A549 (cell line): ENCODE measurements at regions not wholly inside any gene's neighbourhood (a gene's known extent, or its start where the extent isn't known, plus 50 kb on each side); places are given as distances from the start of the nearest gene placed in this dataset.

Experiments
- ATAC-seq, 2 experiments: fragments of 200-7000 bp in 1 of 2; fragments of >200 bp in 1 of 2; cut with Nextera tagmentation in 1 of 2; cut with Tn5 transposase in 1 of 2; 3 replicates each; pipeline versions ENCODE4 v1.8.0 to v1.9.1; 2018 to 2020; ENCODE audit warnings: mild to moderate bottlenecking in 1 of 2, moderate library complexity in 1 of 2
- CTCF ChIA-PET: fragments of 300-600 bp; sonication (Branson Sonifier 250); formaldehyde crosslinking; extraction: SDS; loops from one replicate; lab custom pipeline; 2021; ENCODE audit warnings: antibody characterized with exemption, inconsistent platforms; lab: Yijun Ruan, JAX
- POLR2A ChIA-PET: fragments of 350-600 bp; formaldehyde crosslinking; extraction: SDS; loops from one replicate; lab custom pipeline; 2021; ENCODE audit warnings: antibody characterized with exemption, inconsistent platforms; lab: Yijun Ruan, JAX
- DNase-seq, 2 experiments: peaks; one replicate each; pipeline versions ENCODE4 v3.0.0 to v3.0.0-alpha.2; 2011 to 2016; ENCODE audit warnings: low read depth in 1 of 2, low spot score in 1 of 2
- FAIRE-seq: peaks from 2 replicates; lab custom pipeline; 2011; peaks lifted over from hg19 to GRCh38; lab: Jason Lieb, UNC
- H3K27ac ChIP-seq, 2 experiments: fragments of >200 bp; sonication (Bioruptor Twin); formaldehyde crosslinking; 3 replicates each; pipeline ENCODE4 v1.5.1; 2016 to 2017
- H3K4me1 ChIP-seq: fragments of >200 bp; sonication (Bioruptor Twin); formaldehyde crosslinking; 3 replicates; pipeline ENCODE4 v1.6.1; 2016
- H3K4me2 ChIP-seq: fragments of >200 bp; sonication (Bioruptor Twin); formaldehyde crosslinking; 3 replicates; pipeline ENCODE4 v1.6.1; 2016
- H3K4me3 ChIP-seq: fragments of >200 bp; sonication (Bioruptor Twin); formaldehyde crosslinking; 3 replicates; pipeline ENCODE4 v1.5.1; 2016
- H3K9me3 ChIP-seq: fragments of >200 bp; sonication (Bioruptor Twin); formaldehyde crosslinking; 3 replicates; pipeline ENCODE4 v1.6.1; 2016
- ATOH8 ChIP-seq: fragments of 250-450 bp; sonication (Bioruptor Pico); IDR thresholded peaks from 2 replicates; pipeline ENCODE4 v1.5.0; 2020; ENCODE audit warnings: low read depth, mild to moderate bottlenecking, moderate library complexity
- BCL3 ChIP-seq: fragments of >200 bp; sonication (Bioruptor Twin); formaldehyde crosslinking; IDR thresholded peaks from 3 replicates; pipeline ENCODE4 v1.6.1; 2016
- BHLHE40 ChIP-seq: IDR thresholded peaks from 2 replicates; pipeline ENCODE4 v1.6.1; 2012; ENCODE audit warnings: low read depth, low read length, inconsistent platforms
- CEBPB ChIP-seq, 2 experiments: fragments of >200 bp in 1 of 2; sonication (Bioruptor Twin) in 1 of 2; formaldehyde crosslinking in 1 of 2; IDR thresholded peaks; 2 replicates each; pipeline ENCODE4 v1.6.1; 2012 to 2016
- CHD2 ChIP-seq: fragments of 150-350 bp; IDR thresholded peaks from 2 replicates; pipeline ENCODE4 v1.6.1; 2014; ENCODE audit warnings: low read length; ENCODE audit not compliant: partially characterized antibody
- CHD4 ChIP-seq: fragments of 200-600 bp; sonication (generic); IDR thresholded peaks from 2 replicates; pipeline ENCODE4 v1.6.1; 2016; ENCODE audit warnings: antibody characterized with exemption, mild to moderate bottlenecking, borderline replicate concordance
- E2F6 ChIP-seq: IDR thresholded peaks from 2 replicates; pipeline ENCODE4 v1.6.1; 2012; ENCODE audit warnings: low read depth, borderline replicate concordance
- EHMT2 ChIP-seq: fragments of 200-600 bp; sonication (generic); IDR thresholded peaks from 2 replicates; pipeline ENCODE4 v1.6.1; 2016; ENCODE audit warnings: antibody characterized with exemption, low read depth, mild to moderate bottlenecking, moderate library complexity
- EP300 ChIP-seq, 2 experiments: fragments of >200 bp; sonication (Bioruptor Twin); formaldehyde crosslinking; IDR thresholded peaks; 2 replicates in 1 of 2; 3 replicates in 1 of 2; pipeline ENCODE4 v1.6.1; 2016 to 2017
- FOSL2 ChIP-seq, 2 experiments: fragments of 450-650 bp in 1 of 2; fragments of >200 bp in 1 of 2; sonication (Bioruptor Twin) in 1 of 2; formaldehyde crosslinking; IDR thresholded peaks; 2 replicates each; pipeline versions ENCODE4 v1.5.0 to v1.6.1; 2016 to 2020; ENCODE audit warnings: mild to moderate bottlenecking in 1 of 2, moderate library complexity in 1 of 2
- FOXS1 ChIP-seq: fragments of 250-450 bp; sonication (Bioruptor Pico); IDR thresholded peaks from 2 replicates; pipeline ENCODE4 v1.5.0; 2020; ENCODE audit warnings: mild to moderate bottlenecking, moderate library complexity
- GATA3 ChIP-seq: IDR thresholded peaks from 2 replicates; pipeline ENCODE4 v1.6.1; 2012; ENCODE audit warnings: borderline replicate concordance
- HDAC2 ChIP-seq: fragments of 200-600 bp; sonication (generic); IDR thresholded peaks from 2 replicates; pipeline ENCODE4 v1.6.1; 2016
- HES2 ChIP-seq: fragments of >200 bp; sonication (Bioruptor Twin); formaldehyde crosslinking; IDR thresholded peaks from 2 replicates; pipeline ENCODE4 v1.6.1; 2016
- HEYL ChIP-seq: fragments of 250-450 bp; sonication (Bioruptor Pico); IDR thresholded peaks from 2 replicates; pipeline ENCODE4 v1.8.0; 2021; ENCODE audit warnings: mild to moderate bottlenecking, moderate library complexity
- HOXA7 ChIP-seq: fragments of 250-450 bp; sonication (Bioruptor Pico); IDR thresholded peaks from 2 replicates; pipeline ENCODE4 v1.5.0; 2020; ENCODE audit warnings: mild to moderate bottlenecking, moderate library complexity
- HOXB13 ChIP-seq: fragments of 250-450 bp; sonication (Bioruptor Pico); IDR thresholded peaks from 2 replicates; pipeline ENCODE4 v1.5.0; 2020; ENCODE audit warnings: low read depth, mild to moderate bottlenecking, moderate library complexity
- JUN ChIP-seq, 2 experiments: fragments of >200 bp; sonication (Bioruptor Twin); formaldehyde crosslinking; IDR thresholded peaks; 2 replicates in 1 of 2; 3 replicates in 1 of 2; pipeline ENCODE4 v1.6.1; 2016 to 2017
- KDM1A ChIP-seq: fragments of 200-600 bp; sonication (generic); IDR thresholded peaks from 2 replicates; pipeline ENCODE4 v1.6.1; 2016; ENCODE audit warnings: low read depth, mild to moderate bottlenecking
- MAFK ChIP-seq: fragments of 450-650 bp; IDR thresholded peaks from 2 replicates; pipeline ENCODE4 v1.6.1; 2014; ENCODE audit not compliant: partially characterized antibody
- MYC ChIP-seq: IDR thresholded peaks from 2 replicates; pipeline ENCODE4 v1.6.1; 2012; ENCODE audit warnings: mild to moderate bottlenecking, inconsistent platforms, low read length, improper control_type of control experiment, borderline replicate concordance
- NPAS2 ChIP-seq: fragments of 250-450 bp; sonication (Bioruptor Pico); IDR thresholded peaks from 2 replicates; pipeline ENCODE4 v1.8.0; 2022; ENCODE audit warnings: mild to moderate bottlenecking, moderate library complexity, borderline replicate concordance
- NR3C1 ChIP-seq: fragments of >200 bp; sonication (Bioruptor Twin); formaldehyde crosslinking; IDR thresholded peaks from 3 replicates; pipeline ENCODE4 v1.6.1; 2017
- PBX3 ChIP-seq: IDR thresholded peaks from 2 replicates; pipeline ENCODE4 v1.6.1; 2012
- POLR2A ChIP-seq: IDR thresholded peaks from 2 replicates; pipeline ENCODE4 v1.6.1; 2012; ENCODE audit warnings: mild to moderate bottlenecking, low read length
- RAD21 ChIP-seq, 2 experiments: fragments of >200 bp in 1 of 2; sonication (Bioruptor Twin) in 1 of 2; formaldehyde crosslinking in 1 of 2; IDR thresholded peaks in 1 of 2; conservative IDR thresholded peaks in 1 of 2; 2 replicates in 1 of 2; 3 replicates in 1 of 2; pipeline ENCODE4 v1.6.1; 2012 to 2018; ENCODE audit warnings: inconsistent platforms in 1 of 2
- RNF2 ChIP-seq: fragments of 200-600 bp; sonication (generic); IDR thresholded peaks from 2 replicates; pipeline ENCODE4 v1.6.1; 2016; ENCODE audit warnings: low read depth, mild to moderate bottlenecking, antibody characterized with exemption, moderate library complexity, borderline replicate concordance
- SMC3 ChIP-seq: fragments of >200 bp; sonication (Bioruptor Twin); formaldehyde crosslinking; IDR thresholded peaks from 3 replicates; pipeline ENCODE4 v1.6.1; 2018; ENCODE audit warnings: inconsistent platforms
- SREBF2 ChIP-seq: fragments of 450-650 bp; IDR thresholded peaks from 2 replicates; pipeline ENCODE4 v1.6.1; 2014; ENCODE audit warnings: mild to moderate bottlenecking, moderate library complexity
- TFCP2L1 ChIP-seq: fragments of 250-450 bp; sonication (Bioruptor Pico); IDR thresholded peaks from 2 replicates; pipeline ENCODE4 v1.5.0; 2021; ENCODE audit warnings: mild to moderate bottlenecking
- ZC3H11A ChIP-seq: fragments of 450-650 bp; IDR thresholded peaks from 2 replicates; pipeline ENCODE4 v1.6.1; 2014; ENCODE audit warnings: antibody characterized with exemption, mild to moderate bottlenecking
- ZSCAN20 ChIP-seq: fragments of 250-450 bp; sonication (Bioruptor Pico); IDR thresholded peaks from 2 replicates; pipeline ENCODE4 v1.8.0; 2022; ENCODE audit warnings: mild to moderate bottlenecking, moderate library complexity
- WGBS: methylation state at CpG from one replicate; pipeline ENCODE4 v1.1.6; 2017; ENCODE audit errors: missing lambda C conversion rate; 5-methylcytosine and 5-hydroxymethylcytosine counted together

GRCh38 chr4:127482049-127482448 is 150.7 kb upstream of the INTU start:
- no peak for DNase-seq
- H3K4me2 ChIP-seq = no peak overlapping the region
- no peak for FAIRE-seq
- H3K9me3 ChIP-seq = no peaks in the 10 kb centered on the region
- no peak overlapping the region for H3K4me3 ChIP-seq
- TF ChIP-seq POLR2A (no peak), RAD21 (conservative IDR thresholded peaks at IDR 0.05 in 1 of 2, IDR thresholded peaks at IDR 0.05 in 1 of 2) (no peak), ZSCAN20 (CRISPR knock-in tag) (no peak), ATOH8 (no peak), KDM1A (no peak), HEYL (CRISPR knock-in tag) (no peak), EP300 (IDR thresholded peaks at IDR 0.05) (no peak), CHD4 (no peak), RNF2 (no peak), HDAC2 (no peak), BHLHE40 (no peak), ZC3H11A (no peak), SREBF2 (no peak)
- no peak for ATAC-seq
- H3K27ac ChIP-seq = no peak overlapping the region
- WGBS = 75% methylated on average over 1 of the region's 1 CpG
- CTCF ChIA-PET = no interaction called here
- H3K4me1 ChIP-seq = no peaks in the 10 kb centered on the region
- POLR2A ChIA-PET = no interaction called here

- H3K4me2 ChIP-seq = no peak overlapping the region
- FAIRE-seq (no peak), ATAC-seq (no peak), DNase-seq (no peak)
- no peak overlapping the region for H3K27ac ChIP-seq
- CTCF ChIA-PET = no interaction called here
- H3K9me3 ChIP-seq = no peaks in the 10 kb centered on the region
- H3K4me1 ChIP-seq = no peaks in the 10 kb centered on the region
- 13% methylated on average over 1 of the region's 1 CpG for WGBS
- H3K4me3 ChIP-seq = no peak overlapping the region
- POLR2A ChIA-PET = no interaction called here
- TF ChIP-seq NPAS2 (no peak), BCL3 (no peak), MYC (no peak), JUN (IDR thresholded peaks at IDR 0.05) (no peak), GATA3 (no peak), TFCP2L1 (no peak), HOXA7 (CRISPR knock-in tag) (no peak), HOXB13 (CRISPR knock-in tag) (no peak), PBX3 (no peak)
These were observed 148.6 kb upstream of the INTU start for GRCh38 chr4:127484117-127484516.

- no peak overlapping the region for H3K27ac ChIP-seq
- no peak for FAIRE-seq
- 22% methylated on average over 1 of the region's 1 CpG for whole genome bisulfite sequencing
These were observed 146.5 kb upstream of the INTU start for GRCh38 chr4:127486248-127486647.

More at GRCh38 chr4:127486248-127486647, 146.5 kb upstream of the INTU start:
- ATAC-seq (no peak), DNase-seq (no peak)
- no peak overlapping the region for H3K4me2 ChIP-seq
- H3K4me3 ChIP-seq = no peak overlapping the region
- CTCF ChIA-PET = no interaction called here
- POLR2A ChIA-PET = no interaction called here
- no peaks in the 10 kb centered on the region for H3K4me1 ChIP-seq
- TF ChIP-seq MYC (no peak), FOSL2 (IDR thresholded peaks at IDR 0.05) (no peak), FOSL2 (CRISPR knock-in tag; IDR thresholded peaks at IDR 0.05) (no peak), SMC3 (no peak), FOXS1 (CRISPR knock-in tag) (no peak), E2F6 (no peak), NR3C1 (no peak), HOXB13 (CRISPR knock-in tag) (no peak), MAFK (no peak), EHMT2 (no peak), HEYL (CRISPR knock-in tag) (no peak), HES2 (no peak), SREBF2 (no peak), CHD2 (no peak), CEBPB (IDR thresholded peaks at IDR 0.05) (no peak), TFCP2L1 (no peak), JUN (IDR thresholded peaks at IDR 0.05) (no peak)
- no peaks in the 10 kb centered on the region for H3K9me3 ChIP-seq
